ENCODE measurements at regions not wholly inside any gene's neighbourhood (a gene's known extent, or its start where the extent isn't known, plus 50 kb on each side); places are given as distances from the start of the nearest gene placed in this dataset.

- DNase-seq (ENCODE audit: low spot score), result no peak
Measured at GRCh38 chr6:98467902-98468301, 366.5 kb upstream of the POU3F2 start.

- DNase-seq (ENCODE audit: low spot score), result no peak
Measured at GRCh38 chr6:98469141-98469540, 365.2 kb upstream of the POU3F2 start.

- DNase-seq (ENCODE audit: low spot score), result no peak
Measured at GRCh38 chr6:98470821-98471220, 363.6 kb upstream of the POU3F2 start.

GRCh38 chr6:98471444-98471843 lies 362.9 kb upstream of the POU3F2 start:
- no peak for DNase-seq (ENCODE audit: low spot score)

GRCh38 chr6:98477231-98477630 lies 357.1 kb upstream of the POU3F2 start:
- no peak for DNase-seq (ENCODE audit: low spot score)

- DNase-seq (ENCODE audit: low spot score), result no peak
Measured at GRCh38 chr6:98484696-98485095, 349.7 kb upstream of the POU3F2 start.

GRCh38 chr6:98485593-98485992 lies 348.8 kb upstream of the POU3F2 start:
- DNase-seq (ENCODE audit: low spot score), result no peak

- no peak for DNase-seq (ENCODE audit: low spot score)
Measured at GRCh38 chr6:98486057-98486456, 348.3 kb upstream of the POU3F2 start.

GRCh38 chr6:98487612-98488011 lies 346.8 kb upstream of the POU3F2 start:
- DNase-seq (ENCODE audit: low spot score), result no peak

GRCh38 chr6:98498144-98498775 lies 336.1 kb upstream of the POU3F2 start:
- no peak for DNase-seq (ENCODE audit: low spot score)

- no peak for DNase-seq (ENCODE audit: low spot score)
Measured at GRCh38 chr6:98498866-98499265, 335.5 kb upstream of the POU3F2 start.

GRCh38 chr6:98514073-98514720 lies 320.2 kb upstream of the POU3F2 start:
- no peak for DNase-seq (ENCODE audit: low spot score)

GRCh38 chr6:98514796-98515195 lies 319.6 kb upstream of the POU3F2 start:
- no peak for DNase-seq (ENCODE audit: low spot score)

GRCh38 chr6:98516206-98516605 lies 318.2 kb upstream of the POU3F2 start:
- DNase-seq (ENCODE audit: low spot score), result peak; percentile 61

GRCh38 chr6:98516866-98517265 lies 317.5 kb upstream of the POU3F2 start:
- DNase-seq (ENCODE audit: low spot score), result peak; percentile 41

- DNase-seq (ENCODE audit: low spot score), result no peak
Measured at GRCh38 chr6:98525860-98526259, 308.5 kb upstream of the POU3F2 start.

GRCh38 chr6:98526465-98526864 lies 307.9 kb upstream of the POU3F2 start:
- DNase-seq (ENCODE audit: low spot score), result no peak

GRCh38 chr6:98529364-98529763 lies 305.0 kb upstream of the POU3F2 start:
- no peak for DNase-seq (ENCODE audit: low spot score)

GRCh38 chr6:98530732-98531131 lies 303.6 kb upstream of the POU3F2 start:
- no peak for DNase-seq (ENCODE audit: low spot score)

- DNase-seq (ENCODE audit: low spot score), result no peak
Measured at GRCh38 chr6:98532004-98532403, 302.4 kb upstream of the POU3F2 start.

GRCh38 chr6:98539741-98540140 lies 294.6 kb upstream of the POU3F2 start:
- DNase-seq (ENCODE audit: low spot score), result no peak

GRCh38 chr6:98546376-98546775 lies 288.0 kb upstream of the POU3F2 start:
- DNase-seq (ENCODE audit: low spot score), result no peak

- DNase-seq (ENCODE audit: low spot score), result no peak
Measured at GRCh38 chr6:98547151-98547550, 287.2 kb upstream of the POU3F2 start.

- DNase-seq (ENCODE audit: low spot score), result no peak
Measured at GRCh38 chr6:98547634-98548033, 286.7 kb upstream of the POU3F2 start.
